HuH-7 (cell line): ENCODE measurements at regions not wholly inside any gene's neighbourhood (a gene's known extent, or its start where the extent isn't known, plus 50 kb on each side); places are given as distances from the start of the nearest gene placed in this dataset.

Experiments used
- DNase-seq: peaks from one replicate; pipeline ENCODE4 v3.0.0; 2011; ENCODE audit warnings: low spot score

DNA sequence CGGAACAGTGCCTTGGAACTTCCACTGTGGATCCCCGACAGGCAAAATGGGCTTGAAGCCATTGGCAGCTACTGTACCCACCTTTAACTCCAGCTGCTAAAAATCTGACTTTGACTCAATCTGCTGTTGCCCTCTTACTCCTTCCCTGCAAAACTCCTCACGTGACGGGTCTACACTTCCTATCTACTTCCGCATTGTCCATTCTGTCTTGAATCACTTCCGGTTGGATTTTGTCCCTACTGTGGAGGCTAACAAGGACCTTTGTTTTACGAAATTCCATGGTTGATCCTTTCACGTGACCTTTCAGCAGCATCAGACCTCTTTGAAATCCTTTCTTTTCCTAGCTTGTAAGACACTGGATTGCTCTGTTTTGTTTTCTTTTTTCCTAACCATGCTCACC, 268.4 kb downstream of the PRDM2 start:
- DNase-seq, result no peak

DNA sequence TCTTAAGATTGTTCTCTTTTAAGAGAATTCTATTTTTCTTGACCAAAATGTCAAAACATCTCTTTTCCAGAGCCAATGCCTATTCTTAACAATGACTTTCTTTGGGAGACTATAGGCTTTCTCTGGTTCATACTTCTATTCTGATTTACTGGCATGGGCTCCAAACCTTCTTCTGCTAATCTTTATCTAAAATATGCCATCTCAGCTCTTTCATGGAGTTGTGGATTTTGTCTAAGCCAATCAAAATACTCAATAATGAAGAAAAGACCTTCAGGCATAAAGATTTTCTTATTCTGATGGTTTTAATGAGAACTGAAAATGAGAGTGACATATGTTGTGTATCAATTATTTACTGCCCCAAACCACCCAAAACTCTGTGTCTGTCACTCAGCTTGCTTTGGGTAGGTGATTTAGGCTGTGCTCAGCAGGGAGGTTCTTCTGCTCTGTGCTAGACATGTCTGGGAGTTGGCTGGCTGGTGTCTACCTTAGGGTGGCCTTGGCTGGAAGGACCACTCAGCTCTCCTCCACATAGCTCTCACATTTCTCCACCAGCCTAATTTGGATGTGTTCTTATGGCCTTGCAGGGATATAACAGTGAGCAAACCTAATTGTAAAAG, 270.8 kb downstream of the PRDM2 start:
- no peak for DNase-seq

- no peak for DNase-seq
Observed at GRCh38 chr1:13976485-13976884, 276.5 kb downstream of the PRDM2 start.

DNA sequence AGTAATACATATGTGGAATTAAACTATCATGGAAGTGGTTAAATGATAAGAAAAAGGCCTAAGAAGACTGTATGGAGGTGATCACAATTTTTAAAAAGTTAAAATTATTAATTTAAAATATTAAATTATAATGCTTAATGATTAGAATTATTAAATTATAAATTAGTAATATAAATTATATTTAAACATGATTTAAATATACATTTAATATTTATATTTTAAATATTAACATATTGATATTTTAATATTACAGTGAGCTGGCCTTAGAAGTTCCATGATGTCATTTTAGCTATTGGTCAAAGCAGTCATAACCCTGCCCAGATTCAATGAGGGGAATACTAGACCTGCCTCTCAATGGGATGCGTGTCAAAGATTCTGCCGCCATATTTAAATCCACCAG, 281.2 kb downstream of the PRDM2 start:
- no peak for DNase-seq

DNA sequence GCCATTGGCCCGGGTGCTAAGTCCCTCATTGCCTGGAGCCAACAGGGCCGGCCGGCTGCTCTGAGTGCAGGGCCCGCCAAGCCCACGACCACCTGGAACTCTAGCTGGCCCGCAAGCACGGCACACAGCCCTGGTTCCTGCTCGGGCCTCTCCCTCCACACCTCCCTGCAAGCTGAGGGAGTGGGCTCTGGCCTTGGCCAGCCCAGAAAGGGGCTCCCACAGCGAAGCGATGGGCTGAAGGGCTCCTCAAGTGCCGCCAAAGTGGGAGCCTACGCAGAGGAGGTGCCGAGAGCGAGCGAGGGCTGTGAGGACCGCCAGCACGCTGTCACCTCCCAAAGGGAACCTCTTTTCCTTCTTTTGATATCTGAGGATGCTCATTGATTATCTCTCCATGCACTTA, 283.4 kb downstream of the PRDM2 start:
- DNase-seq, result no peak

DNA sequence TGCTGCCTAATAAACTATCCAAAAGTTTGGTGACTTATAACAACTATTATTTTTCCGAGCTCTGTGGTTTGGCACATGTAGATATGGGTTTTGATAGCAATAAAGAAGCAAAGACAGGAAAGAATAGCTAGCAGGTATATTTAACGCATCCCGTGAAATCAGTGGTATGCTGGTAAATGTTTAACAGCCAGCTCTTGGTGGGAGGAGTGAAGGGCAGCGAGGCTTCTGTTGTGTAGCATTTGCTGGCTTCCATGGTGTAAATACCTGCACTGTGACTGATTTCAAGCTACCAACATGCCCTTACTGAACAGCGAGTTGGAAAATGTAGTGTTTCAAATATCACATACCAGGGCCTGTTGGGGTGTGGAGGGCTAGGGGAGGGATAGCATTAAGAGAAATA, 291.0 kb downstream of the PRDM2 start:
- no peak for DNase-seq

DNA sequence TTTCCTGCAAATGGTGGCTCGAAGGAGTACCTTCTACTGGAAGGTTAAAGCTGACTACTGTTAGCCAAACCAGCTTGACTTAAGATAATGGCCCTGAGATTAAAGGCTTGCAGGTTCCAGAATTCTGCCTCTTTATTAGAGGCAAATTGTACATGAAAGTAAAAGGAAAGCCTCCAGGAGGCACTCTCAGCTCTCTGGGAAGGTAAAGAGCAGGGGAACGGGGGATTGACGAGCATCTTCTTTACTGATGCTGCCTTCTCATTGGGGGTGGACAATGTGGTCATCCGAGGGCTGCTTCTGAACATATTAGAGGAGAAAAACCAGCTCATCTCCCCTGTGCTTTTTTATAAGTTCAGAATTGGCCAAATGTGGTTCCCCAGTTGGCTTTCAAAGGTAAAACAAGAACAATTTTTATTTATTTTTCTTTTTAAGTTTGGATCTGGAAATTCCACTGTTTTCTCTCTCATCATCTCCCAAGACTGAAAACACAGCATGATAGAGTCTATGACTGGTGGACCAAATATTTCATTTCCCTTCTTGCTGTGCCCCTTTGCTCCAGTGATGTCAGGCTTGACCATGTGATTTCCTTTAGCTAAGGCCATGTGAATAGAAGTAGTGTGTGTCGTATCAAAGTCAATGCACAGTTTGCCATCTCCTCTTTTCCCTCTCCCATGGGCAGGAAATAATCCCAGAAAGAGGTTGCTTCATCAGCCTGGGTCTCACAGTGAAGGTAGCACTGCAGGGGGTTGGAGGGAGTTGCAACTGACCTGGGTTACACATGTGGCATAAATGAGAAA, 292.7 kb downstream of the PRDM2 start:
- no peak for DNase-seq

GRCh38 chr1:13994386-13994785, 294.4 kb downstream of the PRDM2 start:
- DNase-seq, result no peak

DNA sequence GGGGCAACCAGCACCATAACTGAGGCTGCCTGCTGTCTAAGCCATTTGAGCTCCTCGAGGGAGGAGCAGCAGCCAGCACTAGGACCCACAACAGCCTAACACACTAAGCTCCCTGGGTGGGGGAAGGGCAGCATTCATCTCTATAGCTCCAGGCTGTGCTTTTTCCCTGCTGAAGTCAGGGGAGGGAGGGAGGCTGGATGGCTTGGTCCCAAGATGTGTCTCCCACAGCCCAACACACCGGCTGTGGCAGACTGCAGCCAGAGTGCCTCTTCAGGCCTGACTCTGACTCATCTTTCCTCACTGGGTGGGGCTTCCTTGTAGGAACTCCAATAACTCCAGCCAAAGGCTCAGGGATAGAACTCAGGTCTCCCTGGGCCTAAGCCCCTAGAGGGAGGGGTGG, 296.3 kb downstream of the PRDM2 start:
- no peak for DNase-seq

DNA sequence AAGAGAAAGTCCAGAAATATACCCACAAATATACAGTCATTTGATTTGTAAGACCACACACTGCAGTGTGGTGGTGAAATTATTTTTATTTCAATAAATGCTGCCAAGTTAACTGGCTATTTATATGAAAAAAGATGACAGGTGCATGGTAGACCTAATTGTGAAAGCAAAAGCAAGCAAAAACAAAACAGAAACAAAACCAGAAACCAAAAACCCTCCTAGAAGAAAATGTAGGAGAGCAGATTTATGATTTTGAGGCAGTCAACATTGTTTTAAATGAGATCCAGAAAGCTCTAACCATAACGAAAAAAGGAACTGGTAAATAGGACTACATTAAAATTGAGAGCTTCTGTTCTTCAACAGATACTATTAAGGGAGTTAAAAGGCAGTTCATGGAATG, 303.6 kb downstream of the PRDM2 start:
- no peak for DNase-seq

- no peak for DNase-seq
Observed at GRCh38 chr1:14009582-14009981, 309.6 kb downstream of the PRDM2 start.

- DNase-seq, result no peak
Observed at GRCh38 chr1:14010476-14010875, 310.5 kb downstream of the PRDM2 start.

DNA sequence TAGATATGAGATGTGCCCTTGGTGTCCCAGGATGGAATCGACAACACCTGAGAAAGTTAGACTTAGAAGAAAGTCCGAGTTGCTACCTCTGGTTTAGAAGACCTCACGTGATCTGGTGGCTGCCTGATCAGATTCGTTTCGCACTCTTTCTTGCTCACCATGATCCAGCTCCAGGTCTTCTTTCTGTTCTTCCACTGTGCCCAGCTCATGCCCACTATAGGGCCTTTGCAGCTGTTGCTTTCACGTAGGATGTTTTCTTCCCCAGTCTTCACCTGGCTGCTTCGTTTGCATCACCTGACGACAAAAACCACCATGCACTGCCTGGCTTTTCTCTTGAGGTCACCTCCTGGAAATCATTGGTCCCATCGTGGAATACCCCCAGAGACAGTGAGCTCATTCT, 311.1 kb downstream of the PRDM2 start:
- no peak for DNase-seq

- DNase-seq, result no peak
Observed at GRCh38 chr1:14011888-14012287, 311.9 kb downstream of the PRDM2 start.

- DNase-seq, result no peak
Observed at GRCh38 chr1:14014929-14015328, 314.9 kb downstream of the PRDM2 start.

DNA sequence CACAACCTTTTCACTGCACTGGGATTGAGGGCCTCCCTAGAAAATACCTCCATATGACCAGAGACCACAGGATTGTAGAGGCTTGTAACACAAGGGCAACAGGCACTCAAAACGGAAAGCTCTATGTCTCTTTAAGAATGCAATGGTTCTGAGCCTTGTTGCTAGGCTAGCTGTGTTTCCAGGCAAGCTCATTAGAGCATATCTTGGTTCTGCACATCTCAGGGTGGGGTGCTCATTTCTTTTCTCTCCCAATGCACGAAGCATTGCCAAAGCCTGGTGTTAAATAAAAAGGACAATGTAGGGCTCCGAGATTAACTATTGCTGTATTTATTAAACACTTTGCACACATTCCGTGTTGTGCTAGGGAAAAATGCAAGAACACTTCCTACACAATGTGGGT, 315.9 kb downstream of the PRDM2 start:
- DNase-seq, result no peak

DNA sequence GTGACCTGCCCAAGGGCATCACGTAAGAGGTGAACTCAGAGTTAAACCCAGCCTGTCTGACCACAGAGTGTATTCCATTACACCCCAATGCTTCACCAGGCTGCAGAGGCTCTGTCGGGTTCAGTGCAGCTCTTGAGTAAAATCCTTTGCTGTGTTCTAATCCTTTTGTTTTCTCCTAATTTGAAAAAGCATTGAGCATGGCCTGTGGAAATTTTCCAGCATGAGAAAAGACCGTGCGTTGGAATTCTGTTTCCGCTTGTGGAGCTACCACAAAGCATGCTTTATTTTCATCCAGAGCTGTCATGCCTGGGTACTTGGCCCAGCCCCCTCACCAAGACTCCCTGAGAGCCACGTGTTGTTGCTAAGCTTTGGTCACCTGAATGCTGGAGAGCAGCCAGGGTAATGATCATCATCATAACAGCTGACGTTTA, 317.6 kb downstream of the PRDM2 start:
- DNase-seq, result no peak

GRCh38 chr1:14019461-14019860, 319.5 kb downstream of the PRDM2 start:
- no peak for DNase-seq

- DNase-seq, result no peak
Observed at GRCh38 chr1:14020006-14020405, 320.0 kb downstream of the PRDM2 start.

DNA sequence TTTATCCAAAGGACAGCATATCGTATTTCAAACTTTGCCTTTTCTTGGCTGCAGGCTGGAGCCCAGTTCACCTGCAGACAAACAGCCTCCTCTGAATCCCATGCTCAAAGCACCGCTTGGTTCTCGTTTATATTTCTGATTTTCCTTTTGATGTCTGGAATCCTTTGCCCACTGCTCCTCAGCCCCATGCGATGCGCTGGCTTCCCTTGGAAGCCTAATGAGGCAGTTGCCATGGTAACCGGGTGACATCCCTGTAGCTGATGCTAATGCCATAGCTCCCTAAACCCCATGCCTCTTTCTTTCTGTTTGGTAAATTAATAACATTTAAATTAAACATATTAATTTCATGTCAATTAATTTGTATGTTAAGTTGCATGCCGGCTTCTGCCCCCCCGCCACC, 327.1 kb downstream of the PRDM2 start:
- no peak for DNase-seq

DNA sequence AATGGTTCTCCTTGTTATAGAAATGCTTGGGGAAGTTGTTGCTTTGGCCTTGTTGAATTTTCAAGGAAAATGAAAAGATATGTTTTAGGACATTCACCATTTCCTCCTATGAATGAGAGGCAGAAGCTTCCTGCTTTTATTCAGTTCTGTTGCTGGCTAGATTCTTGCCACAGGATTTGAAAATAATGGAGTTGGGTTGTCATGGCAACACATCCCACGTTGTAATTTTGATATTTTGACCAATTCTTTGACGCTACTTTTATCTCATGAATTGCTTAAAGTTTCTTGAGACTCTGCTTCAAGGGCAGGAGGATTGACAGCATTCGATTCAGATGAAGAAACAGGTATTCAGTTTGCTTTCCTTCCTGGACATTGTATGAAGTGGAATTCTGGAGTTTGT, 331.5 kb downstream of the PRDM2 start:
- no peak for DNase-seq

- DNase-seq, result no peak
Observed at GRCh38 chr1:14034506-14034905, 334.5 kb downstream of the PRDM2 start.

DNA sequence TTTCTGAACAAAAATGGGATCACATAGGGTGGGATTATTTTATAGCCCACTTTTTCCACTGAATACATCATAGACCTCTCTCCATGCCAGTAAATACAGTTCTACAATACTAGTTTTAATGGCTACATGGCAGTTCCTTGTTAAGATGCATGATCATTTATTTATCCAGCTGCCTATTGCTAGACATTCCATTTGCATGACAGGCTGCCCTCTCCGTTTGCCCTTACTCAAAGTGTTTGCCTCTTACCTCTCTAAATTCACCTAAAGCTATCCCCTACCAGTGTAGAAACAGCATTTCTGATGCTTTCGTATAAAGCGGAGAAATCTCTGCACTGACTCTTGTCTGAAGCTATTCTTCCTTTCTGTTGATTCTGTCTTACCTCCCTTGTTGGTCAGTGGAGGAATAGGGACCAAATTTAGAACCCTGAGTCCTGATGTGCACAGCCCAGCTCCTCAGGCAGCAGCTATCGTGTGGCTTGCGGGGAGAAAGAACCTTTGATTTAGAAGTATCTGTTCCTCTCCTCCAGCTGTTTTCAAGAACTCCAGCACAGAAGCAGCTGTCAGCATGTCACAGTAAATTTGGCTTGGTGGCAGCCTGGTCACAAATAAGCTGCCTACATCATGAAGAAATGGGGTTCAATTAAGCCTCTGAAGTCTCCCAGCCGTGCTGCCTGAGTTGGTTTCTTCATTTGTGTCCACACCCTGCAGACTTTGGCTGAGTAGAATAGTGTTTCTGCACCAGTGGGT, 337.3 kb downstream of the PRDM2 start:
- DNase-seq, result no peak
